SU-DHL-6 (cell line): ENCODE measurements at regions not wholly inside any gene's neighbourhood (a gene's known extent, or its start where the extent isn't known, plus 50 kb on each side); places are given as distances from the start of the nearest gene placed in this dataset.

ENCODE experiments used
- H2AFZ ChIP-seq: fragments of 200-600 bp; sonication (generic); 2 replicates; pipeline ENCODE4 v1.6.1; 2014; ENCODE audit warnings: low read depth, mild to moderate bottlenecking, moderate library complexity, mixed read lengths, antibody characterized with exemption, low read length; ENCODE audit not compliant: severe bottlenecking
- H3F3A ChIP-seq: fragments of 200-600 bp; shearing (Covaris generic); 2 replicates; pipeline ENCODE4 v1.6.0; 2016; ENCODE audit warnings: antibody characterized with exemption, mild to moderate bottlenecking; ENCODE audit not compliant: insufficient read depth
- H3K27ac ChIP-seq: fragments of 200-600 bp; sonication (generic); 2 replicates; pipeline ENCODE4 v1.5.1; 2016; ENCODE audit warnings: low read depth, mild to moderate bottlenecking, low read length, moderate library complexity, mixed read lengths
- H3K27me3 ChIP-seq: fragments of 200-600 bp; sonication (generic), shearing (Covaris generic); 2 replicates; pipeline ENCODE4 v1.6.0; 2014; ENCODE audit warnings: mild to moderate bottlenecking, low read length
- H3K36me3 ChIP-seq: fragments of 200-600 bp; sonication (generic); 2 replicates; pipeline ENCODE4 v1.6.1; 2014; ENCODE audit warnings: mild to moderate bottlenecking, low read length, mixed read lengths
- H3K4me2 ChIP-seq: fragments of 300-600, 200-600 bp; shearing (Covaris generic), sonication (generic); 2 replicates; pipeline ENCODE4 v1.6.0; 2014; ENCODE audit warnings: low read length, low read depth, mild to moderate bottlenecking; ENCODE audit not compliant: poor library complexity, severe bottlenecking
- H3K4me3 ChIP-seq: fragments of 200-600 bp; sonication (generic); 2 replicates; pipeline ENCODE4 v1.5.1; 2014; ENCODE audit warnings: antibody characterized with exemption, low read length, mild to moderate bottlenecking, mixed read lengths; ENCODE audit not compliant: insufficient read depth, poor library complexity, severe bottlenecking
- H3K79me2 ChIP-seq: fragments of 200-600 bp; sonication (generic); 2 replicates; pipeline ENCODE4 v1.6.1; 2014; ENCODE audit warnings: mild to moderate bottlenecking, low read length, moderate library complexity; ENCODE audit not compliant: insufficient read depth
- H3K9ac ChIP-seq: fragments of 200-600 bp; sonication (generic); 2 replicates; pipeline ENCODE4 v1.7.0; 2014; ENCODE audit warnings: mild to moderate bottlenecking, low read length
- H3K9me2 ChIP-seq: fragments of 200-600 bp; sonication (generic); replicated peaks from 2 replicates; pipeline ENCODE4 v1.6.1; 2014; ENCODE audit warnings: low read length; ENCODE audit not compliant: insufficient read depth
- H3K9me3 ChIP-seq: fragments of 200-600 bp; sonication (generic); 2 replicates; pipeline ENCODE4 v1.6.1; 2014; ENCODE audit warnings: low read length, mixed read lengths; ENCODE audit not compliant: insufficient read depth
- H4K20me1 ChIP-seq: fragments of 200-600 bp; sonication (generic); 2 replicates; pipeline ENCODE4 v1.6.1; 2014; ENCODE audit warnings: low read depth, mild to moderate bottlenecking, antibody characterized with exemption, low read length, moderate library complexity, mixed read lengths
- CTCF ChIP-seq: fragments of 200-600 bp; sonication (generic); IDR thresholded peaks from one replicate; pipeline ENCODE4 v1.5.1; 2017; ENCODE audit warnings: antibody characterized with exemption, mild to moderate bottlenecking, low read length, moderate library complexity; ENCODE audit not compliant: insufficient read depth, poor library complexity, severe bottlenecking
- EZH2phosphoT487 ChIP-seq: fragments of 200-600 bp; sonication (generic), shearing (Covaris generic); conservative IDR thresholded peaks from 2 replicates; pipeline ENCODE4 v1.6.1; 2018; ENCODE audit warnings: mild to moderate bottlenecking, antibody characterized with exemption, low read length, moderate library complexity, mixed read lengths

GRCh38 chr7:106524690-106525059 is 136.3 kb downstream of the CCDC71L start:
- Histone ChIP-seq H4K20me1 (no peaks in the 10 kb centered on the region), H2AFZ (no peak overlapping the region), H3K4me2 (no peak overlapping the region), H3K9me2 (no peaks in the 10 kb centered on the region), H3K36me3 (no peaks in the 10 kb centered on the region), H3K79me2 (no peaks in the 10 kb centered on the region), H3K4me3 (no peak overlapping the region), H3K27me3 (no peaks in the 10 kb centered on the region), H3F3A (no peaks in the 10 kb centered on the region), H3K9ac (no peak overlapping the region), H3K27ac (no peak overlapping the region), H3K9me3 (no peaks in the 10 kb centered on the region)
- TF ChIP-seq EZH2phosphoT487 (no peak), CTCF (no peak)

- no peaks in the 10 kb centered on the region for H3K27me3 ChIP-seq
Measured at GRCh38 chr7:106523482-106523881, 137.5 kb downstream of the CCDC71L start.

DNA sequence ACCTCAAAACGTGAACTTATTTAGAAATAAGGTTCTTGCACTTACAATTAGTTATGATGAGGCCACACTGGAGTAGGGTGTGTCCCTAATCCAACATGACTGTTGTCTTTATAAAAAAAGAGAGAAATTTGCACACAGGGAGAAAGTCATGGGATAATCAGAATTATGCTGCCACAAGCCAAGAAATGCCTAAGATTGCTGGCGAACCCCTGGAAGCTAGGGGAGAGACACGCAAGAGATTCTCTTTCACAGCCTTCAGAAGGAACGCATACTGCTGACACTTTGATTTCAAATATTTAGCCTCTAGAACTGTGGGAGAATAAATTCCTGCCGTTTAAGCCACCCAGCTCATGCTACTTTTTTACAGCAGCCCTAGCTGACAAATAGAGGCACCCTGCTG is 138.3 kb downstream of the CCDC71L start:
- Histone ChIP-seq H3K36me3 (no peaks in the 10 kb centered on the region), H3K9ac (no peak overlapping the region), H3K9me3 (no peaks in the 10 kb centered on the region), H3K4me3 (no peak overlapping the region), H4K20me1 (no peaks in the 10 kb centered on the region), H3K27me3 (no peaks in the 10 kb centered on the region), H3K9me2 (no peaks in the 10 kb centered on the region), H3K79me2 (no peaks in the 10 kb centered on the region), H3K4me2 (no peak overlapping the region), H3K27ac (no peak overlapping the region), H2AFZ (no peak overlapping the region), H3F3A (no peaks in the 10 kb centered on the region)
- no peak for TF ChIP-seq EZH2phosphoT487
- no peak for TF ChIP-seq CTCF

More at GRCh38 chr7:106523482-106523881, 137.5 kb downstream of the CCDC71L start:
- Histone ChIP-seq H3K27ac (no peak overlapping the region), H4K20me1 (no peaks in the 10 kb centered on the region), H3K4me2 (no peak overlapping the region), H3F3A (no peaks in the 10 kb centered on the region), H2AFZ (no peak overlapping the region), H3K79me2 (no peaks in the 10 kb centered on the region), H3K9ac (no peak overlapping the region), H3K4me3 (no peak overlapping the region), H3K36me3 (no peaks in the 10 kb centered on the region), H3K9me2 (no peaks in the 10 kb centered on the region), H3K9me3 (no peaks in the 10 kb centered on the region)
- TF ChIP-seq EZH2phosphoT487 = no peak
- TF ChIP-seq CTCF = no peak
